SIG-M5 treated with dmso at 0.1 percent for 504 hours (cell line): ENCODE measurements at regions not wholly inside any gene's neighbourhood (a gene's known extent, or its start where the extent isn't known, plus 50 kb on each side); places are given as distances from the start of the nearest gene placed in this dataset.

Experiments used
- DNase-seq: peaks from one replicate; lab custom pipeline; 2025; ENCODE audit not compliant: unreplicated experiment; lab: John Stamatoyannopoulos, UW

DNA sequence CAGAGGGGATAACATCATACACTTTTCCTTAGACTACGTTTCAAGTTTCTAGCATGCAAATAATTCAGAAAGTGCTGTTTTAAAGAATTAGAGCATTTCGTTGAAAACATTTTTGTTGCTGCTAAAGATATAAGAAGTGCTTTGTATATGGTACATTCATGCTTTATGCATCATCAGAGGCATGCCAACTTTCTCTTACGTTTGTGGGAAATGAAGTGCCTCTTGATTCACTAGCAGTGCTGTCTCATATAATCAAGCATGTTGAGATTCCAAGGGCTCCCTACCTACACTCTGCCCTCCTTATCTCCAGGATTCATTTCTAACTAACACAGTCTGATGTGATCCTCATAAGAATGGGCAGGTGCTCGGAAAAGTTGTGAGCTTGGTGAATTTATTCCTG is 748.6 kb upstream of the DDX18 start:
- DNase-seq, result no peak

DNA sequence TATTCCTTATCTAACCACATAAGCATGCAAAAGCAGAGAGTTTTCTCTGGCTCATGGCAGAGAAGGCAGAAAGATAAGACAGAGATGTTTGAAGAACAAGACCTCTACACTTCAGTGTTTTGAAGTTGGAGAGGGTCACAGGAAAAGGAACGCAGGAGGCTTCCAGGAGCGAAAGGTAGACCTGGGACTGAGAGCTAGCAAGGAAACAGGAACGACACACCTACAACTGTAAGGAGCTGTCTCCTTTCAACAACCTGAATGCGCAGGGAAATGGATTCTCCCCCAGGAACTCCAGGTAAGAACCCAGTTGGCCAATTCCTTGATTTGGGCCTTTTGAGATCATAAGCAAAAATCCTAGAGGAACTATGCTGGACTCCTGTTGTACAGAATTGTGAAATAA is 746.6 kb upstream of the DDX18 start:
- no peak for DNase-seq

DNA sequence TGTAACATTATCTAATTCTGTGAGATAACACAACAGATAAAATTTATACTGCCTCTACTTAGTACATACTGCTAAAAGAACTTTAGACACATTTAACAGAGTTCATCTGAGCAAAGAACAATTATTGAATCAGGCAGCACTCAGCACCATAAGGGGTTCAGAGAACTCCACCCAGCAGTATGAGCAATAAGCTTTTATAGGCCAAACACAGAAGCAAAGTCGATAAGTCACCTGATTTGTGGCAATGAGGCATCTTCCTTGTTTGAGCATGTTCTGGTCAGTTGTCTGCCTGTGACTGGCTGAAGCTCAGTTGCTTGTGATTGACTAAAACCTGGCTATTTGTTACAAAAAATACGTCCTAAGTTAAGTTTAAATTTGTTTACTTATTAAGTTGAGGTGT is 746.1 kb upstream of the DDX18 start:
- no peak for DNase-seq

DNA sequence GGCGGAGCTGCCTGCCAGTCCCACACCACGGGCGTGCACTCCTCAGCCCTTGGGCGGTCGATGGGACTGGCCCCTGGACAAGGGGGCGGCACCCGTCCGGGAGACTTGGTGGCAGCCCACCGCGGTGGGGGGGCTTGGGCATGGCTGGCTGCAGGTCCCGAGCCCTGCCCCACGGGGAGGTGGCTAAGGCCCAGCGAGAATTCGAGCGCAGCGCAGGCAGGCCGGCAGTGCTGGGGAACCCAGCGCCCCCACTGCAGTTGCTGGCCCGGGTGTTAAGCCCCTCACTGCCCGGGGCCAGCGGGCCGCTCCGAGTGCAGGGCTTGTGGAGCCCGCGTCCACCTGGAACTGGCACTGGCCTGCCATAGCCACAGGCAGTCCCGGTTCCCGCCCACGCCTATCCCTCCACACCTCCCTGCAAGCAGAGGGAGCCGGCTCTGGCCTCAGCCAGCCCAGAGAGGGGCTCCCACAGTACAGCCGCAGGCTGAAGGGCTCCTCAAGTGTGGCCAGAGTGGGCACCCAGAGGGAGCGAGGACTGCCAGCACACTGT is 742.9 kb upstream of the DDX18 start:
- no peak for DNase-seq

DNA sequence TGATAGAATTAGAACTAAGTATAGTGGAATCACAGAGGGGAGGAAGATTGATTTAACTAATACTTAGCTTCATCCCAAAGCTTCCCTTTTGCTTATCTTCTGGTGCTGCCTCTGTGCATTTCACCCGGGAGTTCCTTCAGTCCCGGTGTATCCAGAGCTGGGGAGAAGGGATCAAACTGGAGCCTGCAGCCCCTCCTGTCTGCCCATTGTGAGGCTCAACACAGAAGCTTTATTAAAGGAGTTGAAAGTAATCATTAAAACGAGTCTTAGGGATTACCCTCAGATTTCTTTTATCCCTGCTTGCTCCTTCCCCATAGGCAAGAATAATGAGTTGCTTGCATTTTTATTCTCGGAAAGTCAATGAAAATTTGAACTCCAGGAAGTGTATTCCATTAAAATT is 739.7 kb upstream of the DDX18 start:
- no peak for DNase-seq

DNA sequence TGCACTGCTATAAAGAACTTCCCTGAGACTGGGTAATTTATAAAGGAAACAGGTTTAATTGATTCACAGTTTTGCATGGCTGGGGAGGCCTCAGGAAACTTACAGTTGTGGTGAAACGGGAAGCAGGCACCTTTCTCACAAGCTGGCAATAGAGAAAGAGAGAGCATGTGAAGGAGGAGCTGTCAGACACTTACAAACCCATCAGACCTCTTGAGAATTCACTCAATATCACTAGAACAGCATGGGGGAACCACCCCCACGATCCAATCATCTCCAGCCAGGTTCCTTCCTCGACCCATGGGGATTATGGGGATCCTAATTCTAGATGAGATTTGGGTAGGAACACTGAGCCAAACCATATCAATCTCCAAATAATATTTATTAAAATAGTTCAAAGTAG is 729.2 kb upstream of the DDX18 start:
- no peak for DNase-seq

DNA sequence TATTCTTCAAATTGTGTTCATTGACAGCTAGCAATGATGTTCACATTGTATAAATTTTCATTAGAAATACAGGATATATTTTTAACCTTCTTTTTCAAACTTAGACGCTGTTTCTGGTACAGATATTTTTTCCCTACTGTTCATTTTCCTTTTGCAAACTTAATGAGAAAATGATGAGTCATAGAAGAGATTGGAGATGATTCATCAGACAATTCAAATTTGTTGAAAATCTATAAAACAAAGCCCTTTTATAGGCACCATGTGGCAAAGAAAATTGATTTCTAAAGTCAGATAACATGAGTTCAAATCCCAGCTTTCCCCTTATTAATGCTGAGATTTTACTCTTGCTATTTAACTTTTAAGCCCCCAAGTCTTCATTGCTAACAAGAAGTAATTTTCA is 728.8 kb upstream of the DDX18 start:
- DNase-seq, result no peak

DNA sequence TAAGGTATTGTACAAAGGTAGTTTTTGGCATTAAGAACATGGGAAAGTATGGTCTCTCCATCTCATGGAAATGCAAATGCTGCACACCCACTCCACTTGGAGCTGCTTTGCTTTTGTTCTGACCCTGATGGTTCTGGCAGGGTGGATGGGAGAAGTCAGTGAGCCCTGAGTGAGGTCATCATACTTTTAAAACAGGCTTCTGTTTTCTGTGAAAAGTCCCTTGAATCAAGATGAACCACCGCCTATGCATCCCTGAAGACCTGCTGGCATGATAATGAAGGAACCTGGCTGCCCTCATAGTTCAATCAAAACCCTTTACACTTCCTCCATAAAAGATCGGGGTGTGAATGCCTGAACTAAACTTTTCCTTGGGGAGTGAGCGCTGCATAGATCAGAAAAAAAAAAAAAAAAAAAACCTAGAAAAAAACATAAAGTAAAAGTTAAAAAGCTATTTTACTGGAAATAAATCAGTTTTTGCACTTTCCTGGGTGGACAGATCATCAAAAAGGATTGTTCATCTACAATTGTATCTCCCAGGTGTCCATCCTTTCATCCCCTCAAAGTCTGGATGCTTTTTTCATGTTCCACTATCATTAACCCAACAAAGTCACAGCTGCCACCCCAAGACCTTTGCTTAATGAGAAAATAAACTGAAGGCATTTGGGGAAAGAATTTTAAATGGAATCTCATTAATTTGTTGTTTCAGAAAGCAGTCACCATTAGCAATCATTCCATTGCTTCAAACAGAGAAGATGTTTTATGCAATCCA is 728.1 kb upstream of the DDX18 start:
- no peak for DNase-seq

DNA sequence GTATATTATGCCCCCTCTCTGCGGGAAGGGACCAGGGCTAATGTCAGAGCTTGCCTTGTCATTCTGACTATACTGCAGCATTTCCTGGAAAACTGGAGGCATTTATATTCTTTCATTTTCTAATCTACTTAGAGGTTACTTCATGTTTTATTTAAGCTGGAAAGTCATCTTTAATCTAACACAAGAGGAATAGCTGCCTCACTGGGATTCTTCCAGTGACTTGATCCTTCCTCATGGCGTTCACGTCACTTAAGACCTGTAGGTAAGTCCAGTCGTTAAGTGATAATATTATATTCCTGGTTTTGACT is 727.6 kb upstream of the DDX18 start:
- no peak for DNase-seq

DNA sequence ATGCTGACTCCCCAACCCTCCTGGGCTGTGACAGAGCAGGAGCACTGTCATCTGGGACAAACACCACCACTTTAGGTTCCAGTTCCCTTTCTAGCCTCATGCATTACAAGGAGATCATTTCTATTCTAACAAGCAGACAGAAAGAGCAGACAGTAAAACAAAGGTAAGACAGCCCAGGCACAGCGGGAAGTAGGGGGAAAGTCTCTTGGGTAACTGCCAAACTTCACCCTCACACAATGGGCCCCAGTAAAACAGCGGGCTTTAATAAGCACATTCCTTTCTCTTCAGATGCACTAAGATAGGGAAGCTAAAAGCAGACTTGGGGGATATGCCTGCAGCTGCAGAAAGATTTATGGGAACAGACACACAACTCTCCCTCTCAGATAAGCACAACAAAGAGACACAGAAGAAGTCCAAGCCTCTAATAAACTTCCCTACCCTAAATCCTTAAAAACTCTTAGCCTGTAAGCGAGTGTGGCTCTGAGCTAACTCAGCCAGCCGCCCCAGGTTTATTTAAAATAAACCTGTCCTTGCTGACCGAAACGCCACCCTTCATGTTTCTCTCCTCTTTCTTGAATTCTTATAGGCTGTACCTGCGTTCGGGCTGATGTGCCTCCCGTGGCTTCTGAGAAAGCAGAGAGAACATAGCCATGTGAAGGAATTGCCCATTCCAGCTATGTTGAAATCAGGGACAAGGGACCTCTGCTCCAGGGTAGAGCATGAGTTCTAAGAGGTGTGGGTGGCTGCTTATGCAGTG is 726.8 kb upstream of the DDX18 start:
- no peak for DNase-seq

DNA sequence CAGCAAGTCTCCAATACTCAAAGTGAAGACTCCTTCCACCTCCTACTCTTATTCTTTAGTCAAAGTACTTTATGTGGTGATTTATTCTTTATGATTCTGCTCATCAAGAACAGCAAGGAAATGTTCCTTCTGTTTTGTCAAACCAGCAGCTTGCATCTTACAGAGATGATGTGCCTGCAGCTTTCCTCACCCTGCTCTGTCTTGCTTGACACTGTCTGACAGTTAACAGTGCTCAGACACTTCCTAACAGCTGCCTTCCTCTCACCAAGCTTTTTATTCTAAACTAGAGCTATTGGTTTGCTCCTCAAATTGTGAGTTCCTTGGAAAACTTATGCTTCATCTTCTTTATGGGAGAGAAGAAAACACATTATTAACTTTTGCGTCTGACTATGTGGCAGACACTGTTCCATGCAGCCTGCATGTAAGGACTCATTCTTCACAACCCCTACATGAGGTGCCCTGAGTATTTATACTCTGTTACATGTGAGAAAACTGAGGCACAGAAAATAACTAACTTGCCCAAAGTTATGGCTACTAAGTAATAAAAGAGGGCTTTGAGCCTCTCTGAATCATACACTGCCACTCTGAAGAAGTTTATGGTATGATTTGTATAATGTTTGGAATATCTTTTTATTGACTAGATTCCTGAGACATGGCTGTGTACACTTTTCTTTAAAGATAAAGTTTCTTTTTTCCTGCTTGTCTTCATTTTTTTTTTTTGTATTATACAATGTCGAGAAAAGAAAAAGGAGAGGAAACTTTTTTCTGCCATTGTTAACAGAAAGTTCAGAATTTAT is 723.3 kb upstream of the DDX18 start:
- no peak for DNase-seq

DNA sequence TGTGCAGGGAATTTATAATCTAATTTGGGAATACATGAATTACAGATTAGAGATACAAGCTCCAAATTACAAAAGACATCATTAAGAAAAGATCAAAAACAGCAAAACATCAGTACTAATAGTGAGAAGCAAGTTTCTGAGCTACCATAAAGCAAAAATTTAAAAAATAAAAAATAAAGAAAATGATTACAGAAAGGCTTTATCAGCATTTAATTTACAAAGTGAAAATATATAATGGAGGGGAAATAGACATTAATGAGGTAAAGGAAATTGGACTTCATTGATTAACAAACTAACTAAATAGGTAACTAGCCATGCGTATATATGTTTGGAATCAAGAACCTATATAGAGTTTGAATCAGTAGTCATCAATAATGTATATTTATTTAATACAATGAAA is 712.9 kb upstream of the DDX18 start:
- DNase-seq, result no peak

DNA sequence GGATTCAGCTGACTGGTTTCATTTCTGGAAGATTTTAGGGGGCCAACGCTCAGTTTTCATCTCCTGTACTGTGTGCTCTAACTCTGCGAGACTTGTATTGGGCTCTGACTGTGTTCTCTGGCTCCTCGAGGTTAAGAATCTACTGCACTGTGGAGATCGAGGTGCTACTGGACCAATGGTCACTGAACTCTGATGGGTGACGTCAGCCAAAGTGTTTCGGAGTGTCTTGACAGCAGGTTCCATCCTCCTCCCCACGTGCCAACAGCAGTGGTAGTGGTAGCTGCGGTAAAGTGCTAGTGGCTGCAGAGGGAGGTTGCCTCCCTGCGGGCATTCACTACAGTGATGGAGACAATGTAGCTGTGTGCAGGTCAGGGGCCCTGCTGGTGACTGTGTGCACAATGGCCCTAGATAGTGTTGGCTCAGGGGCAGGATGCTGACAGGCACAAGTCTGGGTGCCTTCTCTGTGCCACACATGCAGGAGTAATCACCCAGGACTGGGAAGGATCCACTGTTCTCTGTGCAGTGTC is 705.7 kb upstream of the DDX18 start:
- DNase-seq, result no peak

DNA sequence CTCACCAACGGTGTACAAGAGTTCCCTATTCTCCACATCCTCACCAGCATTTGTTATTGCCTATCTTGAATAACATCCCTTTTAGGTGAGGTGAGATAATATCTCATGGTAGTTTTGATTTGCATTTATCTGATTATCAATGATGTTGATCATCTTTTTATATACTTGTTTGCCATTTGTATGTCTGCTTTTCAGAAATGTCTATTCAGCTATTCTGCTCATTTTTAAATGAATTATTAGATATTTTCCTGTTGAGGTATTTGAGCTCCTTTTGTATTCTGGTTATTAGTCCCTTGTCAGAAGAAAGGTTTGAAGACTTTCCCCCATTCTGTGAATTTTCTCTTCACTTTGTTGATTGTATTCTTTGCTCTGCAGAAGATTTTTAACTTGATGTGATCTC is 695.5 kb upstream of the DDX18 start:
- no peak for DNase-seq

DNA sequence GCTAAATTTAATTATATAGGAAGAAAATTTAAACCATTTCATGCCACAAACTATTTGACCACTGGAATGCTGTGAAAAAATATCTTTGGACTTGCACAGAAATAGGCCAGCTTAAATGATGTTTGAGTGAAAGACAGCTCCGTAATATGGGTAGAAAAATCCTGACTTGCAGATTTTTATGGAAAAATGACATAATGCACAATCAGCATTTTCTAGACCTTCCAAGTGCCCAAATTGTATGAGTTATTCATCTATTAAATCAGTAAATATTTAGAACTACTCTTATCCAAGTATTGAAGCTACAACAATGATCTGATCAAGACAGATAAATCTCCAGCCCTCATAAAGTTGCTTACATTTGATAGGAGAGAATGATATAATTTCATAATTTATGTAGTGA is 691.1 kb upstream of the DDX18 start:
- DNase-seq, result no peak

DNA sequence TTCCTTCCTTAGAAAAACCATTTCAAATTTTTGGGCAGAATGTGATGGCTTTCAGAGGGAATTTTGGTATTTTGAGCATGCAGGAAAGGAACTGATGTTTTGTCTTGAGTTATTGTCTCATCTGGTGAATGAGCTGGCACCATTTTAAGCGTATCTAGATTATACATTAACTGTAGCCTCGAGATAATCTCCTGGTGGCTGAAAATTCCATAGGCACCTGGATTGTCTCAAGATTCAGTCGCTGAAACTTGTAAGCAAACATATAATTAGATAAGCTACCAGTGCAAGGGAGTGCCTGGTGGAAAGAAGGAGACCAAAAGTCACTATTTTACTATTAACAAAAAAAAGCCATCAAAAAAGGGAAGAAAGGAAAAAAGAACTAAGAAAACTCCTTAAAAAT is 687.8 kb upstream of the DDX18 start:
- no peak for DNase-seq

DNA sequence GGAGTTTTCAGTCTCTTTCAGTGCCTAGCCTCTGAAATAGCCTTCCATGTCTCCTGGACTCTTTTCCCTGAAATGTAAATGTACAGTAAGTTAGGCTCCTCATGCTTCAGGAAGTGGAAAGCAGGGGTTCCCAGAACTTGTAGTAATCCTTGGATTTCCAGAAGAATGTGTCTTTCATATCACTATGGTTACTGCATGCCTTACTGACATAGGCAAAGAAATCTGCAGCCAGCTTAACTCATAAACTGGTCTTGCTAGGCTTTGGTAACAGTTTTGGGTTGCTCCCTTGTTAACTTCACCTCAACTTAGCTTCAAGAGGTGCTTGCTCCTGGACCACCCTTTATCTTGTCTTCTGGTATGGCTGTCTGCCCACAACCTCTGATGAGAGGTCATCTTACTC is 686.8 kb upstream of the DDX18 start:
- no peak for DNase-seq

DNA sequence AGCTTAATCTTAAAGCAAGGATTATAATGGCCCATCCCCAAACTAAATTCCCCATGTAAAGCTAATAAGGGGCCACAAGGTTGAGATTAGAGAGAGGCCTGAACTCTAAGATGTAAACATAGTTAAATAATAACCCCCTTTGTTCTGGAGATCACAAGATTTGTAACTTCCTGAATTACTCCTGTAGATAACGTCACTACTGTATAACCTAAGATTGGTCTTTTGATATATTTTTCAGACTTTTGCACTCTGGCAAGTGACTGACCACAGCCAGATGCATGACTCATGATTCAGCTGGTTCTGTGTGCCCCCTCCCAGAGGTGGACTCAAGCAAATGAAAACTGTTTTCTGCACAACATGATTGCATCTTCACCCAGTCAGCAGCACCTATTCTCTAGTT is 686.0 kb upstream of the DDX18 start:
- no peak for DNase-seq

DNA sequence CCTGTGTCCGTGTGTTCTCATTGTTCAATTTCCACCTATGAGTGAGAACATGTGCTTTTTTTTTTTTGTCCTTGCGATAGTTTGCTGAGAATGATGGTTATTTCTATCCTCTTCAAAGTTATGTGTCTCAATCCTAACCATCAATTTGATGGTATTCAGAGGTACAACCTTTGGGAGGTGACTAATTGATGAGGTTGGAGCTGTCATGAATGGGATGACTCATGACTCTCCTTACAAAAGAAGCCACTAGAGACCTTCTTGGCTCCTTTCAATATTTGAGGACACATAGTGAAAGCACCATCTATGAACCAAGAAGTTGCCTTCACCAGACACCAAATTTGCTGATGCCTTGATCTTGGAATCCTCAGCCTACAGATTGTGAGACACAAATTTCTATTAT is 677.1 kb upstream of the DDX18 start:
- no peak for DNase-seq

DNA sequence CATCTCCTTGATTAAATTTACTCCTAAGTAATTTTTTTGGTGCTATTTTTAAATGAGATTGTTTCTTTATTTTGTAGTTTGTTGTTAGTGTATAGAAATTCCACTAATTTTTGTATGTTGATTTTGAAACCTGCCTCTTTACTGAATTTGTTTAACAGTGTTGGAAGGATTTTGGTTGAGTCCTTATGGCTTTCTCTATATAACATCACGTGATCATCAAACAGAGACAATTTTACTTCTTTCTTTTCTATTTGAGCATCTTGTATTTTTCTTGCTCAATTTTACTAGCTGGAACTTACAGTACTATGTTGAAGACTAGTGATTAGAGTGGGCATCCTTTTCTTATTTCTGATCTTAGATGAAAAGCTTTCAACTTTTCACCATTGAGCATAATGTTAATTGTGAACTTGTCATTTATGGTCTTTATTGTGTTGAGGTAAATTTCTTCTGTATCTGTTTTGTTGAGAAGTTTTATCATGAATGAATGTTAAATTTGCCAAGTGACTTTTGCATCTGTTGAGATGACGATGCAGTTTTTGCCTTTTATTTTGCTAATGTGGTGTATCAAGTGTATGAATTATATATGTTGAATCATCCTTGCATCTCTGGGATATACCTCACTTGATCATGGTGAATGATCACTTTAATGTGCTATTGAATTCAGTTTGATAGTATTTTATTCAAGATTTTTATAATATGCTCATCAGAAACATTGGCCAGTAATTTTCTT is 645.3 kb upstream of the DDX18 start:
- DNase-seq, result no peak

DNA sequence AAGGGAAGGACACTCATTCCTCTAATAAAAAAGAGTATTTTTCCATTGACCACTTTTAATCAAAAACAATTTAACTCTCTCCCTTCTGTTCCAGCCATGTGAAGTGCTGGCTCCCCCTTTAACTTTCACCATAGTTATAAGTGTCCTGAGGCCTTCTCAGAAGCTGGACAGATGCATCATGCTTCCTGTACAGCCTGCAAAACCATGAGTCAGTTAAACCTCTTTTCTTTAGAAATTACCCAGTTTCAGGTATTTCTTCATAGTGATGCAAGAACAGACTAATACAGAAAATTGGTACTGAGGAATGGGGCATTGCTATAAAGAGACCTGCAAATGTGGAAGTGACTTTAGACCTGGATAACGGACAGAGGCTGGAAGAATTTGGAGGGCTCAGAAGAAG is 643.6 kb upstream of the DDX18 start:
- DNase-seq, result no peak
